ENCODE measurements at regions not wholly inside any gene's neighbourhood (a gene's known extent, or its start where the extent isn't known, plus 50 kb on each side); places are given as distances from the start of the nearest gene placed in this dataset.
"Not testable (repeated sequence)": the region's sequence is repeated elsewhere in the genome, so short reads cannot be mapped to it uniquely, and the experiment has no call there.

DNA sequence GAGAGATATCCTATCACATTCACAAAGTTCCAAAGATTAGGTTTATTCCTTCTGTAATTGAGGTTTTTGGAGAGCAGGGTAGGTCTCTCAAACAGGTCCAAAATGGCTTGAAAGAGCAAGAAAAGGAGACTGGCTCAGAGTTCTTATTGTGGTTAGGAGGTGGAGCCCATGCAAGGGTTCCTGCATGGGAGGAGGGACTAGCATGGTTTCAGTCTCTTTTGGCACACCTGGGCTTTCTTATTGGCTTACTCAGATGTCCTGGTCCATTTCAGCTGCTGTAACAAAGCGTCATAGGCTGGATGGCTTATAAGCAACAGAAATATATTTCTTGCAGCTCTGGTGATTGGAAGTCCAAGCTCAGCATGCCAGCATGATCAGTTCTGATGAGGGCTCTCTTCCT, 493.1 kb downstream of the REEP3 start:
- DNase-seq (ENCODE audit: low read depth in 2 of 2), result no peak

DNA sequence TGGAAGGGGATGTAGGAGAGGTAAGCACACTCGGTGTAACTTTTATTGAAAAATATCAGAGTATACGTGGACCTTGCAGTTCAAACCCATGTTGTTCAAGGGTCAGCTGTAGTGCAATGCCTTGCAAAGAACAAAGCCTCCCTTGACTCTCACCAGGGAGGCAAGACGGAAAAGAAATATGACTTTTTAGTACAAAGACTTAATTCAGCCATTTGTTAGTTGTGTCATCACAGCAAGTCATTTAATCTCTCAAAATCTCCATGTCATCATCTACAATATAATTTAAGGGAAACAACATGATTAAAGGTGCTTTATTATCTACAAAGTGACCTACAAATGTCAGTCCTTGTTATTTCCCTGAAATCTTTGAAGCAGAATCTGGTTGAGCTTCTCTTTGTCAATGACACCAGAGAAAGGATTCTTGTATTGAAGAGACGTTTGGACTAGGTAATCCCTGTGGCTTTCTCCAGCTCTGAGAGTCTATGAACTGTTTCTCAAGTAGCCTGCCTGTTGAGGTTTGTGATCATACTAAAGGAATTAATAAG, 502.8 kb downstream of the REEP3 start:
- DNase-seq (ENCODE audit: low read depth in 2 of 2), result no peak

- no peak for DNase-seq (ENCODE audit: low read depth in 2 of 2)
Observed at GRCh38 chr10:64033711-64034110, 512.5 kb downstream of the REEP3 start.

DNA sequence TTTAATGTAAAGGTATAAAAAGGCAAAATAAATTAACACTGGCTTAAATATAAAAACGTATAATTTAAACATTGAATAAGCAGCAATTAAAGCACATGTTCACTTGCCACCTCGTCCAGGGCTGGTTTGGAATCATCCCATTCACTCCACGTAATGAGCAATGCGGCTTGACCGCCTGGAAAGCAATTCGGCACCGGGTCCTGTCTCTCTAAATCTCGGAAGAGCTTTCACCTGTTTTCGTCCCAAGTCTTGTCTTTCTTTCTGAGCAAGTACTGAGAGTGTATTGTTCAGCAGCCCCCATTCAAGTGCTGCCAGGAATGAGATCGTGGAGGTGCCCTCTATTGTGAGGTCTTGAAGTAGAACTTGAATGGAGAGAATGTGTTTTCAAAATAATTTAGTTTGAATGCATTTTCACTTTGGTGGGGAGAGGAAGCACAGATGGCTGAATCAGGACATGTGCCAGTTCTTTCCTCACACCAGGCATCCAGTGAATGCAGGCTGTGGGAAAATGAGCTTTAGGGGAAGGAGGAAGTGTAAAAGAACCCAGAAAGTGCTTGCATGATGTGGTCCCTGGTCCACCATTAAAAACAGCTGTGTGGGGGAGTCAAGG, 515.2 kb downstream of the REEP3 start:
- DNase-seq (ENCODE audit: low read depth in 2 of 2), result peak; percentile 12 to 23

GRCh38 chr10:64037071-64037661, 516.0 kb downstream of the REEP3 start:
- DNase-seq (ENCODE audit: low read depth in 2 of 2), result no peak

DNA sequence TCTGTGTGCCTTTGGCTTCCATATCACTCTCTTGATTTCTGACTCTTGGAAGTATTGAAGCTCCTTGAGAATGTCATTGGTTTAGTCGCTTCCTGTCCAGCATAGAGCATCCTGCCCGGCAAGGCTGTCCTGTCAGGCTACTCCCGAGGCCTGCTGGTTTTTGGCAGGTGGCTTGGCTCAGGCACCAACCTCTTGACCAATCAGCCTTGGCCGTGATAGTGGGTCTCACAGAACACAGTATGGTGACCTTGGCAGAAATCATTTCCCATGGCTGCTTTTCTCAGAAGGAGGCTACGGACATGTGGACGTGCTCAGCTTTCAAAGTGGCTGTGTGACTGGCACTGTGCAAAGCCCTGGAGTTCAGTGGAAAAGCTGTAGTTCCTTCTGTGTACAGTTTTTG, 516.9 kb downstream of the REEP3 start:
- DNase-seq (ENCODE audit: low read depth in 2 of 2), result no peak

GRCh38 chr10:64039198-64039597, 518.0 kb downstream of the REEP3 start:
- no peak for DNase-seq (ENCODE audit: low read depth in 2 of 2)

DNA sequence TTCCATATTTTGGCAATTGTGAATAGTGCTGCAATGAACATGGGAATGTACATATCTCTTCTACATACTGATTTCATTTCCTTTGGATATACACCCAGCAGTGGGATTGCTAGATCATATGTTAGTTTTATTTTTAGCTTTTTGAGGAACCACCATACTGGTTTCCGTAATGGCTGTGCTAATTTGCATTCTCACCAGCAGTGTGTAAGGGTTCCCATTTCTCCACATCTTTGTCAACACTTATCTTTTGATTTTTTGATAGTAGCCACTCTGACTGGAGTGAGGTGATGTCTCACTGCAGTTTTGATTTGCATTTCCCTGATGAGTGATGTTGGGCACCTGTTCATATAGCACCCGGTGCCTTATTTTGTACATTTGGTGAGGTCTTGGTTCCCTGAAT, 519.6 kb downstream of the REEP3 start:
- no peak for DNase-seq (ENCODE audit: low read depth in 2 of 2)

GRCh38 chr10:64041185-64041988, 520.2 kb downstream of the REEP3 start:
- DNase-seq (ENCODE audit: low read depth in 2 of 2), result peak; percentile 57 to 58

DNA sequence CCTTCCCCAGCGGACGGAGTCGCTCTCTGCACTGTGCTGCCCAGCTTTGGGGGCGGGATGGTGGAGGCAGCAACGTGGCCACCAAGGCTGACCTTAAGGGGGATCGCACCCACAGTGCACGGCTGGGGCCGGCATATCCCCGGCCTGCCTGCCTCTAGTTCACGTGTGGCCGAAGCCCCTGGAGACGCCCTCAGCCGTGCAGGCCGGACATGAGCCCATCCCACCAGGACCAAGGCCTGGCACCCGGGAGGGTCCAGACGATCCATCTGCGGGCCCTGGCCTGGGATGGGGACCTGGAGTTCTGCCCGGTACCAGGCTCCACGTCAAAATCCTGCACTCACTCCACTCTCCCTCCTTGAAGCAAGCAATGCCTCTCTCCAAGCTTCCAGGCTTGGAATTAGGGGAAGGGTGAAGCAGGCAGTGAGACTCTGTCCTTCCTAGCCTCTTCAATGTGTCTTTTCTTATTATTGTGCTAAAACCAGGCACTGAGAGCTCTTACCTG, 520.8 kb downstream of the REEP3 start:
- DNase-seq (ENCODE audit: low read depth in 2 of 2), result no peak

- DNase-seq (ENCODE audit: low read depth in 2 of 2), result no peak
Observed at GRCh38 chr10:64044098-64044497, 522.9 kb downstream of the REEP3 start.

- not testable (repeated sequence) for DNase-seq (ENCODE audit: low read depth in 2 of 2)
Observed at GRCh38 chr10:64044957-64045632, 523.9 kb downstream of the REEP3 start.

DNA sequence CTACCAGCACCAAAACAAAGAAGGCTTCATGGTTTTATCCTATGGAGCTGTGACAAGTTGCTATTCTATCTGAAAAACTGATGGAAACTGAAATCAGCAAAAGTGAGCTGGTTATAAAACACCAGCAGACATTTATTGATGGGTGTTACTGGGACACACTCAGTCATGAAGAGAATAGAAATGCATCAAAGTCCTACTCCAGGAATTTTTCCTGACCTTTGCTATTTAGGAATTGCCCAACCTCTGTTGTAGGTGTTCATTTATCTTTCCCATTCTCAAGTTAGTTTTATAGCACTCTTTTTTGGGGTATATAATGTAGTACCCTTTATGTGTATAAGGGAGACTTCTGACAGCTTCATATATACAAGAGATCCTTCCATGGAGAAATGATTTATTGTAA, 533.2 kb downstream of the REEP3 start:
- no peak for DNase-seq (ENCODE audit: low read depth in 2 of 2)

- no peak for DNase-seq (ENCODE audit: low read depth in 2 of 2)
Observed at GRCh38 chr10:64059884-64060283, 538.7 kb downstream of the REEP3 start.

- DNase-seq (ENCODE audit: low read depth in 2 of 2), result no peak
Observed at GRCh38 chr10:64060389-64060788, 539.2 kb downstream of the REEP3 start.

DNA sequence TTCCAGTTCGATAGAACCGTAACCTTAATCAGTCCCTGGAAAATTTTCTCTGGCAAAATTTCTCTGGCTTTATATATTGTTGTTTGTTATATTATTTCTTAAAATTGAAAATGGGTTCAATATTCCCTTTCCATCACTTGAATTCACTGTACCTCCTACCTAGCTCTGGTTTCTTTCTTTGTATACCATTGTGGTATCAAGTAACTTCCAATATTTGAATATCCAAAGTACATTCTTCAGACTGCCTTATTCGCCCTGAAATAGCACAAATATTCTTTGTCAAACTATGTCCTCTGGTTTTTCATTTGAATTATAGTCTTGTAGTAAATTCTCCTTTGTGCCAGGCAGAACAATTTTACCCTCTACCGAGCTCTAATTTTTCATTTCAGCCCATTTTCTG, 541.6 kb downstream of the REEP3 start:
- no peak for DNase-seq (ENCODE audit: low read depth in 2 of 2)

DNA sequence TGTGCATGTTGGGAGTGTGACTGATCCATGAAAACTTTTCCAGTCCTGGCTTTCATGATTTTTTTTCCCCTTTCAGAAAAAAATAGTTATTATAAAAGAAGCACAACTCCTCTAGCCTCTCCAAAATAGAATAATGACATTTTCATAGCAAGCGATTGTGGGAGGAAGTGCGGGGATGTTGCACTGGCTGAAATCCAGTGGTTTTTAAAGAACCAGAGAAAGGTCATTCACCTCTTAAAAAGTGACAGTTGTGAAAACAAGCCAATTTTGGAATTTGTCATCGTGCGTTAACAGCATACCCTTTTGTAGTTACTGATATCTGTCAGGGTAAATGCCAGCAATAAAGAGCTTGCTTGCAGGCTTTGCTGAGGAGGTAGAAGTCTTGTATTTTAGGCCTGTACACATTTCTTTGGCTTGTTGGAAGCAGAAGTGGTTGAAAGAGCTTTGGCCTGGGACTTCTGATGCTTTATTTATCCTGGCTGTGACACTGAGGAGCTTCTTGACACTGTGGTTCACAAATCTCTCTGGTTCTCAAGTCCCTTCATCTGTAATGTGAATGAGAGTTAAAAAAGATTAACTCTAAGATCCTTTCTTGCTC, 545.9 kb downstream of the REEP3 start:
- no peak for DNase-seq (ENCODE audit: low read depth in 2 of 2)

- no peak for DNase-seq (ENCODE audit: low read depth in 2 of 2)
Observed at GRCh38 chr10:64067859-64068258, 546.7 kb downstream of the REEP3 start.

GRCh38 chr10:64070241-64070640, 549.0 kb downstream of the REEP3 start:
- no peak for DNase-seq (ENCODE audit: low read depth in 2 of 2)

DNA sequence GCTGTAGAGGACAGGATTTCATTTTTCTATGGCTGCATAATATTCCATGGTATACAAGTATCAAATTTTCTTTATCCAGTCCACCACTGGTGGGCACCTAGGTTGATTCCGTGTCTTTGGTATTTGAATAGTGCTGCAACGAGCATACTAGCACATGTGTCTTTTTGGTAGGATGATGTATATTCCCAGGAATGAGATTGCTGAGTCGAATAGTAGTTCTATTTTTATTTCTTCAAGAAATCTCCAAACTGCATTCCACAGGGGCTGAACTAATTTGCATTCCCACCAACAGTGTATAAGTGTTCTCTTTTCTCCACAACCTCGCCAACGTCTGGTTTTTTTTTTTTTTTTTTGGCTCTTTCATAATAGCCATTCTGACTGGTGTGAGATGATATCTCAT, 550.0 kb downstream of the REEP3 start:
- peak; percentile 56 to 61 for DNase-seq (ENCODE audit: low read depth in 2 of 2)

DNA sequence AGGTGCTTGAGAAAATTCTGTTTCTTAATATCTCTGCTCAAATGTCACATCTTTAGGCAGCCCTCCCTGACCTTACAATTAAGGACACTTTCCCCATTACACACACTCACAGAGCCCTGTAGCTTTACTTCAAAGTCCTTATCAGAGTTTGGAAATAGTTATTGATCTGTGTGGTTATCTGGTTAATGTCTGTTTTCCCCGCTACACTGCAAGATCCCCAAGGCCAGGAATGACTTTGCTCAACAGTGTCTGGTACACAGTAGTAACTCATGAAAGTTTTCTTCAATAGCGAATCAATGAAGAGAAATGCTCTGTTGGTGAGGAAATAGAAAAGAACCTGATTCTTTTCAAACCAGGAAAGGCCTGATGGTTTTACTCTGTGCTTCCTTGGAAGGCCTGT, 554.4 kb downstream of the REEP3 start:
- DNase-seq (ENCODE audit: low read depth in 2 of 2), result no peak
